Loucy (cell line): ENCODE measurements at regions not wholly inside any gene's neighbourhood (a gene's known extent, or its start where the extent isn't known, plus 50 kb on each side); places are given as distances from the start of the nearest gene placed in this dataset.
"Not testable (repeated sequence)": the region's sequence is repeated elsewhere in the genome, so short reads cannot be mapped to it uniquely, and the experiment has no call there.

Experiments
- CTCF ChIP-seq: fragments of 200-600 bp; sonication (generic); conservative IDR thresholded peaks from 2 replicates; pipeline ENCODE4 v1.5.1; 2014; ENCODE audit warnings: mild to moderate bottlenecking, antibody characterized with exemption, low read length
- EZH2phosphoT487 ChIP-seq: fragments of 200-600 bp; IDR thresholded peaks from 2 replicates; pipeline ENCODE4 v1.6.1; 2018; ENCODE audit warnings: antibody characterized with exemption, mild to moderate bottlenecking, moderate library complexity, borderline replicate concordance

GRCh38 chr13:21314976-21315375, 138.5 kb downstream of the MRPL57 start:
- TF ChIP-seq EZH2phosphoT487, CTCF: not testable (repeated sequence)
